ENCODE measurements at regions not wholly inside any gene's neighbourhood (a gene's known extent, or its start where the extent isn't known, plus 50 kb on each side); places are given as distances from the start of the nearest gene placed in this dataset.

GRCh38 chr11:127632976-127633680, 632.6 kb upstream of the KIRREL3 start:
- TF ChIP-seq POLR2A (IDR thresholded peaks at IDR 0.05; ENCODE audit: low read depth, low read length) (no peak), TAF1 (IDR thresholded peaks at IDR 0.05; ENCODE audit: borderline replicate concordance, low read depth, low read length) (no peak), POLR2AphosphoS5 (IDR thresholded peaks at IDR 0.05; ENCODE audit: low read depth, low read length) (no peak)
